Brain microvascular endothelial cell (primary cell): ENCODE measurements at regions not wholly inside any gene's neighbourhood (a gene's known extent, or its start where the extent isn't known, plus 50 kb on each side); places are given as distances from the start of the nearest gene placed in this dataset.

ENCODE experiments used
- DNase-seq: peaks from one replicate; pipeline ENCODE4 v3.0.0-alpha.2; 2020
- H3K27ac ChIP-seq: fragments of 250-450 bp; sonication (Bioruptor Pico); 2 replicates; pipeline ENCODE4 v1.5.1; 2020; ENCODE audit warnings: mild to moderate bottlenecking, moderate library complexity
- H3K27me3 ChIP-seq: fragments of 250-450 bp; sonication (Bioruptor Pico); replicated peaks from 2 replicates; pipeline ENCODE4 v1.5.1; 2020; ENCODE audit warnings: mild to moderate bottlenecking
- H3K36me3 ChIP-seq: fragments of 250-450 bp; sonication (Bioruptor Pico); replicated peaks from 2 replicates; pipeline ENCODE4 v1.5.1; 2020; ENCODE audit warnings: mild to moderate bottlenecking
- H3K4me3 ChIP-seq: 2 replicates; pipeline ENCODE4 v1.5.1; 2011; ENCODE audit warnings: low read depth, mild to moderate bottlenecking, control low read depth, low read length, moderate library complexity
- CTCF ChIP-seq: IDR thresholded peaks from 2 replicates; pipeline ENCODE4 v1.5.1; 2011; ENCODE audit warnings: low read depth, mild to moderate bottlenecking, moderate library complexity, low read length, control low read depth, inconsistent platforms; ENCODE audit errors: missing control alignments
- in situ Hi-C: cut with HindIII; loops from 2 replicates; pipeline ENCODE4 v1.10.0; 2017; ENCODE audit warnings: low sequenced_read_pairs, low pct_ligation_motif_present

DNA sequence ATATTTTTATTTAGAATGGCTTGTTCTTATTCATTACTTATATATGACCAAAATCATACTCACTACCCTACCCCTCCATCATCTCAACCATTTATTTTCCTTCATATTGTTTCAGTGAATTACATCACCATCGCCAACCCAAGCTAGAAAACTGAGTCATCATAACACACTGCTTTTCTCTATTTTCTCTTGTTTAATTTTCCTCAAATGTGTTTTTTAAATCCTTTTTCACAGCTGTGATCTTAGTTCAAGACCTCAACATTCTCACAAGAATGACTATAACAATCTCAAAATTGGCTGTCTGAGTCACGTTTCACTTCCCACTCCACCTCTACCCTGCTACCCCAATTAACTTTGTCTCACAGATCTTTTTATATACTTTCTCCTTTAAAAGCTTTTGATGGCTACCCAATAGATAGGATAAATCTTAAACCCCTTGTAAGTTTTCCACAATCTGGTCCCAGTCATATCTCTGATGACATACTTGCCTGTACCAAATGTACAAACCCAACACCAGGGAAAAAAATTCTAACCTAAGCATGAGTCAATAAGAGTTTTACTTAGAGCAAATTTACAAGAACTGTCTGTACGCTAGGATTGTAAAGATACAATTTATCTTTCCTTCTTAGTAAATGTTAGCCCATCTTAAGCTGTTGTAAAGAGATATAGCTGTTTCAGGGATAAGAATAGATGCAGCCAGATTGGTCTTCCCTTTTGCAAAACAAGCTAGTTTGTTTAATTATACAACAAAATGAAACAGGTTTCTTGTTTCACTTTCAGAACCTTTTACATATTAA, 635.1 kb upstream of the SLC39A10 start:
- no peak overlapping the region for H3K4me3 ChIP-seq
- H3K36me3 ChIP-seq: no peaks in the 10 kb centered on the region
- H3K27me3 ChIP-seq: no peaks in the 10 kb centered on the region
- TF ChIP-seq CTCF: no peak
- no peak overlapping the region for H3K27ac ChIP-seq
- no peak for DNase-seq
- in situ Hi-C loops: no loop called here

DNA sequence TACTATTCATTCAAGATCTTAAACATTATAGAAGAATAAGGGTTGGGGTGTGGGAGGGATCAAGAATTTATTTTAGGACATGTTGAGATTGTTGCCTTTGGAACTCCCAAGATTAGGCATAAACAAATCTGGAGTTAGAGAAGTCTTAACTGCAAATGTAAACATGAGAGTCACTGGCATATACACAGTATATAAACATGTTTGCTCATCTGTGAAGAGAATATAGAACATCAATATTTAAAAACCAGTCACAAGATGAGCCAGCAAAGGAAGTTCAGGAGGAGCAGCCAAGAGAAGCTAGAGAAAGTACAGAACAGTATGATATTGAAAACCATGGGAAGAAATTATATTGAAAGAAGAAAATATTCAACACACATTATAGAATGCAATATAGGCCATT, 638.6 kb upstream of the SLC39A10 start:
- Histone ChIP-seq H3K27me3 (no peaks in the 10 kb centered on the region), H3K36me3 (no peaks in the 10 kb centered on the region), H3K4me3 (no peak overlapping the region), H3K27ac (no peak overlapping the region)
- in situ Hi-C loops: no loop called here
- TF ChIP-seq CTCF: no peak
- DNase-seq: no peak

DNA sequence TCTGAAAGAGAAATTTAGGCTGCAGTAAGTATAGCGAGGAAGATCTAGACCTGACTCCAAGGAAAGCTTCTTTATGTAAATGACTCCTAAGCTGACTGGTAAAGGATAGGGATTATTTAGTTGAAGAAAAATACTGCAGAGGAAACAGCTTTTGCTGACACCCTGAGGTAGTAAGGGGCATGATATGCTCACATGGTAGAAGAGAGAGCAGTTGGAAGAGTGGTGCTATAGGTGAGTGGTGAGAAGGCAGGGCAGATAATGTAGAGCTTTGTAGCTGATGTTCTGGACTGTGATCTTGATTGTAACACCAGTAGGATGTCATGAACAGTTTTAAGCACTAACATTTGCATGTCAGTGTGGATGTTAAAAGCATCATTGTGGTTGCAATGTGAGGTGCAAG, 639.1 kb upstream of the SLC39A10 start:
- no peak overlapping the region for H3K27ac ChIP-seq
- H3K27me3 ChIP-seq: no peaks in the 10 kb centered on the region
- H3K36me3 ChIP-seq: no peaks in the 10 kb centered on the region
- no peak for TF ChIP-seq CTCF
- H3K4me3 ChIP-seq: no peak overlapping the region
- no peak for DNase-seq
- in situ Hi-C loops: no loop called here

DNA sequence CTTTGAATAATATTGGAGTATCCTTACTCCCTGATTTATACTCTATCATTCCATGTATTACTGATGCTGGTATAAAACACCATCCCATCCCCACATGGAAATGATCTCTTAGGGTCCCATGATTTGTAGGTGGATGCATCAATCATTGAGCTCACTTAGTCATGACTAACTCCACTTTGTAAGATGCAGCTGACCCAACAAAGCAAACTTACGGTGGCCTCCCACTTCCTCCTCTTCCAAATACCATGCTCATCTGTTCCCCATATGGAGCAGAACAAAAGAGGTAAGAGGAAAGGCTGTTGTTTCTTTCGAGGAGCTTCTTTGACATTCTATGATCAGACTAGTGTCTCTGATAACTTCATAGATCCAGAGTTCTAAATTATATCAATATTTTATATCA, 640.2 kb upstream of the SLC39A10 start:
- no peak for DNase-seq
- no peaks in the 10 kb centered on the region for H3K27me3 ChIP-seq
- no peak overlapping the region for H3K27ac ChIP-seq
- no peak overlapping the region for H3K4me3 ChIP-seq
- no peaks in the 10 kb centered on the region for H3K36me3 ChIP-seq
- in situ Hi-C loops: no loop called here
- TF ChIP-seq CTCF: no peak

DNA sequence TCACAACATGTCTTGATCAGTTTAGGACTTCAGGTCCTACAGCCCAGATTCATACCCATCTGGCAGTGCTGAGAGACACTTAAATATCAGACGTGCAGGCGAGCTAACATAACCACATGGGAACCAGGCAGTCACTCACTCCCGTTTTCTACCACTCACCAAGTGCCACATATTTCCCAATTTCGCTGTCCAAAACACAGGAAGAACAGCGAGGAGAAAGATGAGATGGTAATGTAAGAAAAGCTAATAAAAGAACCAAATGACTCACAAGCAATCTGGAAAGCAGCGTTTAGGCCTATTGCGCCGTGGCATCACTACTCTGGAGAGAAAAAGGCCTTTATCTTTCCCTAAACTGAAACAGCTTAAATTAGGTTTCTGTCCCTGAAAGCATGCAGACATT, 647.8 kb upstream of the SLC39A10 start:
- no peak overlapping the region for H3K4me3 ChIP-seq
- H3K36me3 ChIP-seq: no peaks in the 10 kb centered on the region
- TF ChIP-seq CTCF: no peak
- no peak overlapping the region for H3K27ac ChIP-seq
- in situ Hi-C loops: no loop called here
- no peak for DNase-seq
- H3K27me3 ChIP-seq: no peaks in the 10 kb centered on the region

DNA sequence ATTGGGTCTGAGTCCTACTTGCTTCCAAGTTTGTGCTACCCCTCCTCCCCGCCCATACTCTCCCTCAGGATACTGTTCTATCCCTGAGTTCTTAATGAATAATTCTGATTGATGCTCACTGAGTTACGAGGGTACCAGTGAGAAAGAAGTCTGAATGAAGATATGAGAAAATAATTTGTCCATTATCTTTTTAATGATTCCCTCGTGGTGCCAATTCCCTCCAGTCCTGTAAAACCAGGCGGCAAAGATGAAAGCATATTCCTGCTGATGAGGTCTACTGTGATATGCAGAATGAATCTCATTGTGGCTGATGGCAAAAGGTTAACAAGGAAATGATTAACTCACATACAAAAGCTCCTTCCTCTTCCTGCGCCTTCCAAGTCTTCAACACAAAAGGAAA, 650.2 kb upstream of the SLC39A10 start:
- in situ Hi-C loops: no loop called here
- no peak for DNase-seq
- no peak overlapping the region for H3K27ac ChIP-seq
- H3K36me3 ChIP-seq: no peaks in the 10 kb centered on the region
- TF ChIP-seq CTCF: no peak
- H3K27me3 ChIP-seq: no peaks in the 10 kb centered on the region
- H3K4me3 ChIP-seq: no peak overlapping the region
